HepG2 (cell line): ENCODE measurements at regions not wholly inside any gene's neighbourhood (a gene's known extent, or its start where the extent isn't known, plus 50 kb on each side); places are given as distances from the start of the nearest gene placed in this dataset.

Experiments used
- ARID3A ChIP-seq: IDR thresholded peaks from 2 replicates; pipeline ENCODE4 v1.6.1; 2012; ENCODE audit warnings: low read depth, low read length, improper control_type of control experiment
- ATM ChIP-seq: fragments of 450-650 bp; IDR thresholded peaks from 2 replicates; pipeline ENCODE4 v1.7.1; 2017; ENCODE audit warnings: mild to moderate bottlenecking, borderline replicate concordance
- BCL6 ChIP-seq: IDR thresholded peaks from 2 replicates; pipeline ENCODE4 v1.6.1; 2016; ENCODE audit warnings: missing genetic modification reagents, missing compliant biosample characterization
- BORCS8-MEF2B ChIP-seq: sonication (generic); formaldehyde crosslinking; IDR thresholded peaks from 2 replicates; pipeline ENCODE4 v1.8.0; 2022; ENCODE audit warnings: mild to moderate bottlenecking, missing genetic modification reagents
- DMAP1 ChIP-seq: IDR thresholded peaks from 2 replicates; pipeline ENCODE4 v1.6.1; 2016
- ETV5 ChIP-seq: IDR thresholded peaks from 2 replicates; pipeline ENCODE4 v1.6.1; 2018; ENCODE audit warnings: missing biosample characterization, missing genetic modification reagents, inconsistent platforms, borderline replicate concordance
- FOXA3 ChIP-seq: IDR thresholded peaks from 2 replicates; pipeline ENCODE4 v1.6.1; 2016; ENCODE audit warnings: missing genetic modification reagents, missing compliant biosample characterization
- HNF4A ChIP-seq: sonication (generic); formaldehyde crosslinking; IDR thresholded peaks from 2 replicates; pipeline ENCODE4 v1.4.0; 2020; ENCODE audit warnings: missing genetic modification reagents
- MED1 ChIP-seq: sonication (generic); formaldehyde crosslinking; IDR thresholded peaks from 2 replicates; pipeline ENCODE4 v1.4.0; 2020; ENCODE audit warnings: missing genetic modification reagents
- PPARG ChIP-seq: conservative IDR thresholded peaks from 2 replicates; pipeline ENCODE4 v1.6.1; 2016; ENCODE audit warnings: missing biosample characterization, missing genetic modification reagents
- RBFOX2 ChIP-seq: fragments of 200-400 bp; formaldehyde crosslinking; IDR thresholded peaks from 2 replicates; pipeline ENCODE4 v1.6.1; 2017; ENCODE audit warnings: low read depth, mild to moderate bottlenecking, low read length
- SALL1 ChIP-seq: sonication (generic); formaldehyde crosslinking; IDR thresholded peaks from 2 replicates; pipeline ENCODE4 v1.8.0; 2022; ENCODE audit warnings: mild to moderate bottlenecking, missing genetic modification reagents
- SAP130 ChIP-seq: IDR thresholded peaks from 2 replicates; pipeline ENCODE4 v1.6.1; 2016; ENCODE audit warnings: low read depth
- STAG1 ChIP-seq: sonication (generic); formaldehyde crosslinking; IDR thresholded peaks from 2 replicates; pipeline ENCODE4 v1.4.0; 2020; ENCODE audit warnings: missing genetic modification reagents
- TFDP1 ChIP-seq: IDR thresholded peaks from 2 replicates; pipeline ENCODE4 v1.6.1; 2016; ENCODE audit warnings: missing compliant biosample characterization, missing genetic modification reagents, borderline replicate concordance
- TFDP2 ChIP-seq: sonication (generic); formaldehyde crosslinking; IDR thresholded peaks from 2 replicates; pipeline ENCODE4 v1.4.0; 2020; ENCODE audit warnings: missing genetic modification reagents
- THAP11 ChIP-seq: IDR thresholded peaks from 2 replicates; pipeline ENCODE4 v1.6.1; 2016; ENCODE audit warnings: missing biosample characterization, missing genetic modification reagents
- YEATS2 ChIP-seq: sonication (generic); formaldehyde crosslinking; IDR thresholded peaks from 2 replicates; pipeline ENCODE4 v1.4.0; 2020; ENCODE audit warnings: missing genetic modification reagents, borderline replicate concordance
- YY1 ChIP-seq: IDR thresholded peaks from 2 replicates; pipeline ENCODE4 v1.6.1; 2011; ENCODE audit warnings: low read length, low read depth, moderate library complexity, mild to moderate bottlenecking; ENCODE audit not compliant: insufficient read depth, insufficient replicate concordance
- ZBTB33 ChIP-seq: sonication (generic); formaldehyde crosslinking; IDR thresholded peaks from 2 replicates; pipeline ENCODE4 v1.4.0; 2020; ENCODE audit warnings: missing genetic modification reagents
- ZNF12 ChIP-seq: sonication (generic); formaldehyde crosslinking; IDR thresholded peaks from 2 replicates; pipeline ENCODE4 v1.5.0; 2020; ENCODE audit warnings: missing genetic modification reagents
- ZNF768 ChIP-seq: sonication (generic); formaldehyde crosslinking; IDR thresholded peaks from 2 replicates; pipeline ENCODE4 v1.4.0; 2020; ENCODE audit warnings: missing genetic modification reagents
- TF ChIP-seq, protein P1 (sequence below): sonication (generic); formaldehyde crosslinking; IDR thresholded peaks from 2 replicates; pipeline ENCODE4 v1.5.0; 2020; ENCODE audit warnings: mild to moderate bottlenecking, missing genetic modification reagents, moderate library complexity

DNA sequence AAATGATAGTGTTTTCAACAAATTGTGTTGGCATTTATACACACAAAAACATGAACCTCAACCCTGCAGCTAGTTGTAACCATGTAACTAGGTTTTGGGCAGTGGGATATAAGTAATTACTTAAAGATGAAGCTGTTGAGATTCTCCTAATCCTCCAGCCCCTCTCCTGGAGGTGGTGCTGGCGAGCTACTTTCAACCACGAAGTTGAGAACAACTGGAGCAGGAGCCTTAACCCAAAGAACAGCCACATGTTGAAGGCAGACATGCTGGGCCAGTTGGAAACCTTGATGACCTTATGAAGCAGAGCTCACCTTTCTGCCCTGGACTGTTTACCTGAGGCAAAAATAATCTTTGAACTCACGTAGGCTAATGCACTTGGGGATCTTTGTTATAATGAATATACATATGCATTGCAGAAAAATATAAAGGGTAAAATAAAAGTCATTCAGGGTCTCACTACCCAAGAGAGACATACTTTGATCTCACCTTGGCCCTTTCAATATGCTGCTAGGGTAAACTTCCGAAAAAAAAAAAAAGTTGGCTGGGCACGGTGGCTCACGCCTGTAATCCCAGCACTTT, 89.6 kb upstream of the NPAS2 start (continued):
- peak; percentile 38; the same call in 1 of the 2 replicates for TF ChIP-seq HNF4A
- no peak for TF ChIP-seq BORCS8-MEF2B (CRISPR knock-in tag)
- peak; percentile 60; the same call in 1 of the 2 replicates for TF ChIP-seq PPARG (CRISPR knock-in tag)
- TF ChIP-seq, protein P1, sequence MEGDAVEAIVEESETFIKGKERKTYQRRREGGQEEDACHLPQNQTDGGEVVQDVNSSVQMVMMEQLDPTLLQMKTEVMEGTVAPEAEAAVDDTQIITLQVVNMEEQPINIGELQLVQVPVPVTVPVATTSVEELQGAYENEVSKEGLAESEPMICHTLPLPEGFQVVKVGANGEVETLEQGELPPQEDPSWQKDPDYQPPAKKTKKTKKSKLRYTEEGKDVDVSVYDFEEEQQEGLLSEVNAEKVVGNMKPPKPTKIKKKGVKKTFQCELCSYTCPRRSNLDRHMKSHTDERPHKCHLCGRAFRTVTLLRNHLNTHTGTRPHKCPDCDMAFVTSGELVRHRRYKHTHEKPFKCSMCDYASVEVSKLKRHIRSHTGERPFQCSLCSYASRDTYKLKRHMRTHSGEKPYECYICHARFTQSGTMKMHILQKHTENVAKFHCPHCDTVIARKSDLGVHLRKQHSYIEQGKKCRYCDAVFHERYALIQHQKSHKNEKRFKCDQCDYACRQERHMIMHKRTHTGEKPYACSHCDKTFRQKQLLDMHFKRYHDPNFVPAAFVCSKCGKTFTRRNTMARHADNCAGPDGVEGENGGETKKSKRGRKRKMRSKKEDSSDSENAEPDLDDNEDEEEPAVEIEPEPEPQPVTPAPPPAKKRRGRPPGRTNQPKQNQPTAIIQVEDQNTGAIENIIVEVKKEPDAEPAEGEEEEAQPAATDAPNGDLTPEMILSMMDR (CRISPR knock-in tag), result peak; percentile 88
- peak; percentile 42; the same call in 1 of the 2 replicates for TF ChIP-seq TFDP2
- no peak for TF ChIP-seq ATM
- peak; percentile 54 for TF ChIP-seq FOXA3 (CRISPR knock-in tag)
- 0 out of 2 replicates have a peak, but pooled peaks have one; percentile 31 for TF ChIP-seq ZBTB33
- TF ChIP-seq SAP130 (CRISPR knock-in tag), result peak; percentile 63
- no peak for TF ChIP-seq ZNF768 (CRISPR knock-in tag)
- TF ChIP-seq TFDP1, result peak; percentile 29; the same call in 1 of the 2 replicates
- 0 out of 2 replicates have a peak, but pooled peaks have one; percentile 47 for TF ChIP-seq YEATS2
- TF ChIP-seq BCL6 (CRISPR knock-in tag), result peak; percentile 50; the same call in 1 of the 2 replicates
- TF ChIP-seq THAP11 (CRISPR knock-in tag), result peak; percentile 48; the same call in 1 of the 2 replicates
- TF ChIP-seq YY1, result peak; percentile 52
- no peak for TF ChIP-seq ETV5 (CRISPR knock-in tag)
- TF ChIP-seq RBFOX2, result no peak
- TF ChIP-seq ARID3A, result no peak
- peak; percentile 99 for TF ChIP-seq STAG1 (CRISPR knock-in tag)
- no peak for TF ChIP-seq DMAP1
- TF ChIP-seq ZNF12 (CRISPR knock-in tag), result peak; percentile 60; the same call in 1 of the 2 replicates
- peak; percentile 65 for TF ChIP-seq SALL1
- TF ChIP-seq MED1 (CRISPR knock-in tag), result peak; percentile 43; the same call in 1 of the 2 replicates
